ENCODE measurements at regions not wholly inside any gene's neighbourhood (a gene's known extent, or its start where the extent isn't known, plus 50 kb on each side); places are given as distances from the start of the nearest gene placed in this dataset.

GRCh38 chr6:95279616-95280015, 297.7 kb upstream of the MANEA start:
- H3K4me3 ChIP-seq (ENCODE audit: low read depth, low read length), result no peak overlapping the region
- no peak for DNase-seq (ENCODE audit: low read depth)
- TF ChIP-seq, protein P1, sequence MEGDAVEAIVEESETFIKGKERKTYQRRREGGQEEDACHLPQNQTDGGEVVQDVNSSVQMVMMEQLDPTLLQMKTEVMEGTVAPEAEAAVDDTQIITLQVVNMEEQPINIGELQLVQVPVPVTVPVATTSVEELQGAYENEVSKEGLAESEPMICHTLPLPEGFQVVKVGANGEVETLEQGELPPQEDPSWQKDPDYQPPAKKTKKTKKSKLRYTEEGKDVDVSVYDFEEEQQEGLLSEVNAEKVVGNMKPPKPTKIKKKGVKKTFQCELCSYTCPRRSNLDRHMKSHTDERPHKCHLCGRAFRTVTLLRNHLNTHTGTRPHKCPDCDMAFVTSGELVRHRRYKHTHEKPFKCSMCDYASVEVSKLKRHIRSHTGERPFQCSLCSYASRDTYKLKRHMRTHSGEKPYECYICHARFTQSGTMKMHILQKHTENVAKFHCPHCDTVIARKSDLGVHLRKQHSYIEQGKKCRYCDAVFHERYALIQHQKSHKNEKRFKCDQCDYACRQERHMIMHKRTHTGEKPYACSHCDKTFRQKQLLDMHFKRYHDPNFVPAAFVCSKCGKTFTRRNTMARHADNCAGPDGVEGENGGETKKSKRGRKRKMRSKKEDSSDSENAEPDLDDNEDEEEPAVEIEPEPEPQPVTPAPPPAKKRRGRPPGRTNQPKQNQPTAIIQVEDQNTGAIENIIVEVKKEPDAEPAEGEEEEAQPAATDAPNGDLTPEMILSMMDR (IDR thresholded peaks at IDR 0.05; ENCODE audit: control insufficient read depth, extremely low read depth, insufficient read depth), result no peak

- DNase-seq (ENCODE audit: low read depth), result peak; percentile 3
- TF ChIP-seq, protein P1 (IDR thresholded peaks at IDR 0.05; ENCODE audit: control insufficient read depth, extremely low read depth, insufficient read depth), result peak; percentile 48
- no peak overlapping the region for H3K4me3 ChIP-seq (ENCODE audit: low read depth, low read length)
Measured at GRCh38 chr6:95280686-95281273, 296.6 kb upstream of the MANEA start.

- no peak for DNase-seq (ENCODE audit: low read depth)
- TF ChIP-seq, protein P1 (IDR thresholded peaks at IDR 0.05; ENCODE audit: control insufficient read depth, extremely low read depth, insufficient read depth), result no peak
- H3K4me3 ChIP-seq (ENCODE audit: low read depth, low read length), result no peak overlapping the region
Measured at GRCh38 chr6:95285881-95286280, 291.5 kb upstream of the MANEA start.

- TF ChIP-seq, protein P1 (IDR thresholded peaks at IDR 0.05; ENCODE audit: control insufficient read depth, extremely low read depth, insufficient read depth), result no peak
- H3K4me3 ChIP-seq (ENCODE audit: low read depth, low read length), result no peak overlapping the region
- no peak for DNase-seq (ENCODE audit: low read depth)
Measured at GRCh38 chr6:95286874-95287273, 290.5 kb upstream of the MANEA start.

GRCh38 chr6:95288251-95288650, 289.1 kb upstream of the MANEA start:
- no peak overlapping the region for H3K4me3 ChIP-seq (ENCODE audit: low read depth, low read length)
- TF ChIP-seq, protein P1 (IDR thresholded peaks at IDR 0.05; ENCODE audit: control insufficient read depth, extremely low read depth, insufficient read depth), result no peak
- DNase-seq (ENCODE audit: low read depth), result no peak

- TF ChIP-seq, protein P1 (IDR thresholded peaks at IDR 0.05; ENCODE audit: control insufficient read depth, extremely low read depth, insufficient read depth), result no peak
- no peak overlapping the region for H3K4me3 ChIP-seq (ENCODE audit: low read depth, low read length)
- no peak for DNase-seq (ENCODE audit: low read depth)
Measured at GRCh38 chr6:95292011-95292410, 285.3 kb upstream of the MANEA start.

- no peak for DNase-seq (ENCODE audit: low read depth)
- no peak overlapping the region for H3K4me3 ChIP-seq (ENCODE audit: low read depth, low read length)
- TF ChIP-seq, protein P1 (IDR thresholded peaks at IDR 0.05; ENCODE audit: control insufficient read depth, extremely low read depth, insufficient read depth), result no peak
Measured at GRCh38 chr6:95293257-95293656, 284.1 kb upstream of the MANEA start.

All from LNCaP clone FGC (cell line).